ENCODE measurements at regions not wholly inside any gene's neighbourhood (a gene's known extent, or its start where the extent isn't known, plus 50 kb on each side); places are given as distances from the start of the nearest gene placed in this dataset.

DNA sequence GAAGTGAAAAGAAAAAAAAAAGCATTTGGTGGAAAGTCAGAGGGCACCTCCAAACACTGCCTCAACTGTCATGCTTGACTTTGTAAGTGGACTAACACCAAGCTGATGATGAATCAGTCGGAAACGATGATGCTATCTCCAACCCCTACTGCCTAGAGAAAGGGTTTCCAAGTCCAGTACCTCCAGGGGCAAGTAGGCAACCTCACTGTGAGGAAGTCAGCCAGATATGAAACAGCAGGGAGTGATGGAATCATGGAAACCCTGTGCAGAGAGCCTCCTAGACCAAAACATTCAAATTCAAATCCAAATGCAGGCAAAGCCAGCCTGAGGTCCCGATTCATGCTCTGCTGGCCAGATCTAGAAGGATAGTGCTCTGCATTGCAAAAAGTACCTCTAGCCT, 100.9 kb upstream of the SERP2 start:
- H3K4me1 Mint-ChIP-seq: peaks cover 13% of the 10 kb centered on the region
- no peak overlapping the region for H3K27ac Mint-ChIP-seq

GRCh38 chr13:44273216-44273615, 100.4 kb upstream of the SERP2 start:
- no peaks in the 10 kb centered on the region for H3K27me3 ChIP-seq (ENCODE audit: control insufficient read depth in 2 of 2, insufficient read depth in 2 of 2, low read length in 2 of 2)
- no peaks in the 10 kb centered on the region for H3K36me3 Mint-ChIP-seq
- H3K4me1 Mint-ChIP-seq: peaks cover 13% of the 10 kb centered on the region
- H3K9me3 Mint-ChIP-seq: peaks cover 0 to 8% (median 5%) of the 10 kb centered on the region in 7 donors
- peaks cover 5 to 9% of the 10 kb centered on the region in 2 donors for H3K9me3 ChIP-seq (replicated peaks in 1 of 2; ENCODE audit: control insufficient read depth in 1 of 2, insufficient read depth in 1 of 2, low read length in 2 of 2)
- no peak for TF ChIP-seq CTCF (IDR thresholded peaks at IDR 0.05)
- no peaks in the 10 kb centered on the region for H4K20me1 ChIP-seq (ENCODE audit: insufficient read depth, low read length)
- H3K4me3 Mint-ChIP-seq: no peak overlapping the region
- no peak overlapping the region for H3K9ac ChIP-seq (ENCODE audit: insufficient read depth, low read length, poor library complexity, severe bottlenecking)
- no peak overlapping the region for H3K4me2 ChIP-seq (replicated peaks; ENCODE audit: extremely low read depth, low read length, poor library complexity, severe bottlenecking)
- DNase-seq: no peak
- intact Hi-C loops (cut with micrococcal nuclease): no loop called here
- no peak overlapping the region for H3K4me3 ChIP-seq (replicated peaks in 1 of 3; ENCODE audit: low read depth in 2 of 3, low read length in 3 of 3)
- peaks cover 2 to 7% (median 3%) of the 10 kb centered on the region in 3 donors for H3K27me3 Mint-ChIP-seq (ENCODE audit: low read depth in 3 of 3)
- WGBS (ENCODE audit: insufficient coverage): 96% methylated on average over 4 of the region's 5 CpGs
- H3K27ac ChIP-seq (ENCODE audit: low read depth in 1 of 2, low read length in 2 of 2): no peak overlapping the region
- no peak overlapping the region for H2AFZ ChIP-seq (ENCODE audit: insufficient read depth, low read depth, low read length, poor library complexity, severe bottlenecking)
- peaks cover 10 to 16% of the 10 kb centered on the region in 2 donors for H3K4me1 ChIP-seq (ENCODE audit: control insufficient read depth in 1 of 2, insufficient read depth in 2 of 2, low read length in 2 of 2)
- no peaks in the 10 kb centered on the region for H3K79me2 ChIP-seq (ENCODE audit: insufficient read depth, low read length)
- H3K27ac Mint-ChIP-seq: peak overlapping the region in 2 of 7 donors; percentile 67 to 78
- no peaks in the 10 kb centered on the region for H3K36me3 ChIP-seq (replicated peaks in 1 of 2; ENCODE audit: control insufficient read depth in 1 of 2, insufficient read depth in 2 of 2, low read length in 2 of 2)

More for the DNA sequence above, 100.9 kb upstream of the SERP2 start:
- H3K9me3 ChIP-seq (replicated peaks in 1 of 2; ENCODE audit: control insufficient read depth in 1 of 2, insufficient read depth in 1 of 2, low read length in 2 of 2): peaks cover 4 to 7% of the 10 kb centered on the region in 2 donors
- H3K4me1 ChIP-seq (ENCODE audit: control insufficient read depth in 1 of 2, insufficient read depth in 2 of 2, low read length in 2 of 2): peaks cover 10 to 16% of the 10 kb centered on the region in 2 donors
- no peak overlapping the region for H2AFZ ChIP-seq (ENCODE audit: insufficient read depth, low read depth, low read length, poor library complexity, severe bottlenecking)
- DNase-seq: peak in 1 of 3 donors; percentile 24
- no peak overlapping the region for H3K4me3 Mint-ChIP-seq
- no peaks in the 10 kb centered on the region for H3K36me3 Mint-ChIP-seq
- H3K4me2 ChIP-seq (replicated peaks; ENCODE audit: extremely low read depth, low read length, poor library complexity, severe bottlenecking): no peak overlapping the region
- no peak overlapping the region for H3K9ac ChIP-seq (ENCODE audit: insufficient read depth, low read length, poor library complexity, severe bottlenecking)
- H4K20me1 ChIP-seq (ENCODE audit: insufficient read depth, low read length): no peaks in the 10 kb centered on the region
- 100% methylated on average over 1 of the region's 3 CpGs for WGBS (ENCODE audit: insufficient coverage)
- H3K9me3 Mint-ChIP-seq: peaks cover 0 to 7% (median 2%) of the 10 kb centered on the region in 7 donors
- H3K4me3 ChIP-seq (replicated peaks in 1 of 3; ENCODE audit: low read depth in 2 of 3, low read length in 3 of 3): no peak overlapping the region
- intact Hi-C loops (cut with micrococcal nuclease): no loop called here
- H3K27ac ChIP-seq (ENCODE audit: low read depth in 1 of 2, low read length in 2 of 2): no peak overlapping the region
- TF ChIP-seq CTCF (IDR thresholded peaks at IDR 0.05): no peak
- H3K27me3 ChIP-seq (ENCODE audit: control insufficient read depth in 2 of 2, insufficient read depth in 2 of 2, low read length in 2 of 2): no peaks in the 10 kb centered on the region
- peaks cover 2 to 7% (median 3%) of the 10 kb centered on the region in 3 donors for H3K27me3 Mint-ChIP-seq (ENCODE audit: low read depth in 3 of 3)
- H3K36me3 ChIP-seq (replicated peaks in 1 of 2; ENCODE audit: control insufficient read depth in 1 of 2, insufficient read depth in 2 of 2, low read length in 2 of 2): no peaks in the 10 kb centered on the region
- H3K79me2 ChIP-seq (ENCODE audit: insufficient read depth, low read length): no peaks in the 10 kb centered on the region
